Stimulated activated CD4-positive, alpha-beta T cell treated with anti-CD3 and anti-CD28 coated beads, Interleukin-15, amount 100 ng/mL, for 1 hour (primary cell): ENCODE measurements at regions not wholly inside any gene's neighbourhood (a gene's known extent, or its start where the extent isn't known, plus 50 kb on each side); places are given as distances from the start of the nearest gene placed in this dataset.

ENCODE experiments used
- DNase-seq, 2 donors: peaks; one replicate each; pipeline ENCODE4 v3.0.0-alpha.2; 2020; ENCODE audit warnings: low read depth in 1 of 2, low spot score in 1 of 2

DNA sequence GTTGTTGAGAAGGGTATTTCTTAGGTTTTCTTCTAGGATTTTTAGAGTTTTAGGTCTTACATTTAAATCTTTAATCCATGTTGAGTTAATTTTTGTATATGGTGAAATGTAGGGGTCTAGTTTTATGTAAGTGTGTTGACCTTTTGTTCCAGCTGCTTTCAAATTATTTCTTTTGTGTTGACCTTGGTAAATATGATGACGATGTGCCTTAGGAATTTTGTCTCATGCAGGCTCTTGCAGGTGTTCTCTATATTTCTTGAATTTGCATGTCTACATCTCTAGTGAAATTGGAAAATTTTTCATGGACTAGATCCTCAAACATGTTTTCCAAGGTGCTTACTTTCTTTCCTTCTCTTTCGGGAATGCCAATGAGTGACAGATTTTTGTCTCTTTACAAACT is 1609.3 kb upstream of the ZEB2 start:
- DNase-seq, result no peak

DNA sequence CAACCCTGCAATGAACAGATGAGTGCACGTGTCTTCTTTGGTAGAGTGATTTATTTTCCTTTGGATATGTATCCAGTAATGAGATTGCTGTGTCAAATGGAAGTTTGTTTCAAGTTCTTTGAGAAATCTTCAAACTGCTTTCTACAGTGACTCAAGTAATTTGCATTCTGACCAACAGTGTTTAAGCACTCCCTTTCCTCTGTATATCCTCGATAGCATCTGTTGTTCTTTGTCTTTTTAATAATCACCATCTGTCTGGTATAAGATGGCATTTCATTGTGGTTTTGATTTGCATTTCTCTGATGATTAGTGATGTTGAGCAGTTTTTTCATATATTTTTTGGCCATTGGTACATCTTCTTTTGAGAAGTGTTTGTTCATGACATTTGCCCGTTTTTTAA is 1608.3 kb upstream of the ZEB2 start:
- DNase-seq, result no peak

DNA sequence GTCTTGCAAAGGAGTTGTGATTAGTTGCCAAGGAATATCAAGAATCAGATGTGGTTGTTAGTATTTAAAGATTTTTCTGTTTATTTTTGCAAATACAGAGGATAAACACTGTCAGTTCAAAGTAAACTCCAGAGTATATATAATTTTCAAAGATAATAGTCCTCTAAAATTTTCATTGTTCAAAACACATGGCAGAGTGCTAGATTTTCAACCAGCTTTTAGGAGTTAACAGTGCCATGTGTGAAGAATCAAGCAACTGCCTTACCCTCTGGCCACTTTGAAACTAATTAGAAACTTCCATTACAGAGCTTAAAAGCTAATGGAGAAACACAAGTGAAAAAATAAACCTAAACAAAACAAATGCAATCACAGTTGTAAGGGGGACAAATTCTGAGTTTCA is 1605.6 kb upstream of the ZEB2 start:
- no peak for DNase-seq

DNA sequence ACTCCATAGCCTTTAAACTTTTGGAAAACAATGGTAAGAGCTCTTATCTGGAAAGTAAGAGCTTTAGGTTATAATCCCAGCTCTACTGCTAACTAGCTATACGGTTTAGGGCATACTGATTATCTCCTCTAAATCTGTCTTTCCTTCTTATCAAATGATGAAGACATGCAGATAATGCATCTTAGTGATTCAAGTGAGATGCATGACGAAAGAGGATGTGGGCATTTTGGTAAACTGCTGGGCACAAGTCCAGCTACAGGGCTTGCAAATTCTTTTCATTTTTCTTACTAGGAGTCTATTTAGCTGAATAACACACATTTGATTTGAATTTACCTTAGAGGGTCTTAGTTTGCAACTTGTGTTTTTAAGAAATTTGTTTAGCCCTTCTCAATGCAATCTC is 1604.8 kb upstream of the ZEB2 start:
- no peak for DNase-seq

DNA sequence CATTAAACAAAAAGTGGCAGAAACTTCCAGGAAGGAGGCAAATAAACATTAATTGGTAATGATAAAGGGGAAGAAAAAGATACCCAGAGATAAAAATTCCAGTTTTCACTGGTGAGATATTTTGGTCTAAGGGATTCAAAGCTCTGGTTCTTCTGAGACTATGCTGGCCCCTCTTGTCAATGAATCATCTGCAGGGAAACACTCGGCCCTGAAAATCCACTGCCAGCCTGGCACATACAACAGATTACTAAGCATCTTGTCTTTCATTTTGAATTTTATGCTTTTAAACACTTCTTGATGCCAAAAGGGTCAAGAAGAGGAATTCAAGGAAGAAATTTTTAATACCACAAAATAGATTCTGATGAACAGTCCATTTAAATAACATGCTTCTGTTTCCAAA is 1603.8 kb upstream of the ZEB2 start:
- DNase-seq, result no peak

DNA sequence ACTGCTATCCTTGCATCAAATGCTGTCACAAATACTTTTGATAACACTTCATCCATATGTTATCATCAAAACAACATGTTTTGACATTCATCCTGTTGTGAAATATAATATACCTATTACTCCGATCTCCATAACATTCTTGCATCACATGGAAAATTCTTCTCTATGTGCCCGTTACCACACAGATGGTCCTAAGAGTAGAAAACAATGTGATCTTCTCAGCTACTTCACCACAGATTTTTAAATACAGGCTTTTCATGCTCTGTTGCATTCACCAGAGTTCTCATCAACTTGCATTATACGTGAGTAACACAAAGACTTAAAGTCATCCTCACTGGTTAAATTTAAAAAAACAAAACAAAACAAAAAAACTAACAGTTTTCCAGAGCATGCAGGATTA is 1603.3 kb upstream of the ZEB2 start:
- no peak for DNase-seq

DNA sequence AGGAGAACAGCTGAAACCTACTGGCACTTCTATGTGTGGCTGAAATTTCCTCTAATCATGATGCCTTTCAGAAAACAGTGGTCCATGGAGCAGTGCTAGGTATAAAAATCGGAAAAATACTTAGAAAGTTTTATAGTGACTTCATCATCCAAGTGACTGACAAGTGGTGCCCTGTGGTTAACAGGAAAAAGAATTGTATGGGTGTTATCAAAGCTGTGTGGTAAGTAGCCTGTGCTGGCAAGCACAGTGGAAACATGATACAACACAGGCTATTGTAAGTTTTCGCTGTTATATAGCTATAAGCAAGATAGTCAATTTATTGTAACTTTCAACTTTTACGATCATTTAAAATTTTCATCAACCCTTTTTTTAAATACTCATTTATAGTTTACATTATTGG is 1599.7 kb upstream of the ZEB2 start:
- no peak for DNase-seq

DNA sequence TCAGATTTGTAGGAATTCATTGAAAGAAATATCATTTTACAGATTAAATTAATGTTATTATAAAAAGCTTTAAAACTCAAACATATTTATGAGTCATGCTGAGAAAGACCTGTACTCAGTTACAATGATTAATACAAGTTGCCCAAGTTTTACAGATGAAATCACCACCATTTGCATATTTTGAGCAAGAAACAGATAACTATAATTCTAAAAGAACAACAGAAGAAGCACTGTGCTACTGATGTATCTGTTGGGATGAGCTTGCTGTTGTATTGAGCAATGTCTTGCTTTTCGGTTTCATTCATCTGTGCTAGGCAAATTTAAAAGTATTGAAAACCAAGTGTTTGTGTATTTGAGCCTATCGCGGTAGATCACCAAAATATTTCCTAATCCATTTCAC is 1589.1 kb upstream of the ZEB2 start:
- no peak for DNase-seq

DNA sequence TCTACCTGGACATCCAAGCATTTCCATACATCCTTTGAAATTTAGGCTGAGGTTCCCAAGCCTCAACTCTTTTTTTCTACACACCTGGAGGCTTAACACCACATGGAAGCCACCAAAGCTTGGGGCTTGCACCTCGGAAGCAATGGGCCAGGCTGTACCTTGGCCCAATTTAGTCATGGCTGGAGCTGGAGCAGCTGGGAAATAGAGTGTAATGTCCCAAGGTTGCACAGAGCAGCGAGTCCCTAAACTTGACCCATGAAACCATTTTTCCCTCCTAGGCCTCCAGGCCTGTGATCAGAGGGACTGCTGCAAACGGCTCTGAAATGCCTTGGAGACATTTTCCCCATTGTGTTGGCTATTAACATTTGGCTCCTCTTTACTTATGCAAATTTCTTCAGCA is 1574.3 kb upstream of the ZEB2 start:
- no peak for DNase-seq

DNA sequence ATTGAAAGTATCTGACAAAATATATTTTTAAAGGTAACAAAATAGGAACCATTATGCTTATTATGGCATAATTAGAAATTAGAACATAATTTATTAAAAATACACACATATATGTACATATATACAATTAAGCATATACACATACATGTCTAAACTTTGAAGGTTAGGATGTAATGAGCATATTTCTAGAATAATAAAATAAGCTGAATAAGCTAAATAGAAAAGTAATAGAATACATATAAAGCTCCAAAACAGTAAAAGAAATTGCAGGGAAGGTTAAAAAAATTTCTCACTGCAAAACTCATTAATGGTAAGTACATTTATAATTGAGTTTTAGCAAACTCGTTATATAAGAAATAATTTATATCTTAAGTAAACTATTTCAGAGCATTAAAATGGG is 1561.5 kb upstream of the ZEB2 start:
- no peak for DNase-seq

DNA sequence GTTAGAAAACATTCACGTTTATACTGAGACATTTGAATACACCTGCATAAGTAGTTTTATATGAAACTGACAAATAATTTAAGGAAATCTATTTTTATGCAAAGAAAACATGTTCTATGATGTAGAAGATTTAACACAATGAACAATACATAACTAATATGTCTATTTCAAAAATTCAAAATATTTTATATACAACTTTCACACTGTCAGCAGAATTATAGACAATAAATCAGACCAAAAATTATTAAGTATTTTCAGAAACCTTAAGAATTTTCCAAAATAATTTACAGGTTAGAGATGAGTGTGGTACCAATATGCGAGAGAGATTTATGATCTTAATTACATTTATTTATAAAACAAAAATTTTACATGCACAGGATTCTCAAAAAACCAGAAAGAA is 1561.0 kb upstream of the ZEB2 start:
- DNase-seq, result no peak

DNA sequence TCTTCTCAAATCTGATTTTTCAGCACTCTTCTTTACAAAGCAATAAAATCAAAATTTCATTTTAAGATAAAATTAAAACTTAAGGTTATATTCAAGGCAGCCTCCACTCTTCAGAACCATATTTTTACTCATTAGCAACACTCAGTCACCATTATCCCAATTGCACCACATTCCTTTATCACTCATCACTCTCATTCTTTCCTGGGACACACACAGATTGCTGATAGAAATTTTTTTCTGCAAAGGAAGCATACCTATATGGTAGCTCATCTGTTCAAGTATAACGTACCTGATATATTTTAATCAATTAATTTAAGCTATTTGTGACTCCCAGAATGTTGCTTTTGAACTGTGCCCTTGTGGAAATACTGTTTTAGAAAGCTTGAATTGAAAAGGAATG is 1559.3 kb upstream of the ZEB2 start:
- DNase-seq, result no peak

DNA sequence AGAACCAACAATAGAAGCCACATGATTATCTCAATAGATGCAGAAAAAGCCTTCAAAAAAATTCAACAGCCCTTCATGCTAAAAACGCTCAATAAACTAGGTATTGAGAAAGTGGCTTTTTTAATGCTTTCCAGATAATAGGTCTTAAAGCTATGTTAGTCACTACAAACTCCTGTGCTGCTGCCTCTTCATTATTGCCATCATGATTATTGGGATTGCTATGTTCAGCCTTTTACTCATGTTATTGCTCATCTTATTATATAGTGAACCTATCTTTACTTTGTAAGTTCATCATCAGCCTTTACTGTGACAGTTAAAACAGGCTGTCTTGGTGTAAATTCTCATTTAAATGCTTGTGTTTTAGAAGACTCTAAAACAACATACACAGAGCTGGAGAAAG is 1557.2 kb upstream of the ZEB2 start:
- DNase-seq, result no peak

DNA sequence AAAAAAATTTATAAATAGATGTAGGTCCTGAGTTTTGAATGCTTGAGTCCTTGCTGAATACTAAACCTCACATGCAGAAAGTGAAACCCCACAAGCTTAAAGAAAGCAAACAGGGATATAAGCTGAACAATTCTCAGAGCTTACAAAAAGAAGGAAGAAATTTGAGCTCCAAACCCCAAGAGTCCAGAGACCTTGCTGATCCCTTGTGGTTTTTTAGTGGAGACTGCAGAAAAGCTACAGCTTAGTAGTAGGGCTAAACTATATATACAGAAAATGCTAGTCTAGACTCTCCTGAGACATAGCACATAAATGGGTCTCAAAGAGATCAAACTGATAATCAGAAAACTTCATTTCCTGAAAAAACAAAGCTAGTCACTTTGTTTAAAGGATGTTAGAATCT is 1548.1 kb upstream of the ZEB2 start:
- DNase-seq, result no peak

DNA sequence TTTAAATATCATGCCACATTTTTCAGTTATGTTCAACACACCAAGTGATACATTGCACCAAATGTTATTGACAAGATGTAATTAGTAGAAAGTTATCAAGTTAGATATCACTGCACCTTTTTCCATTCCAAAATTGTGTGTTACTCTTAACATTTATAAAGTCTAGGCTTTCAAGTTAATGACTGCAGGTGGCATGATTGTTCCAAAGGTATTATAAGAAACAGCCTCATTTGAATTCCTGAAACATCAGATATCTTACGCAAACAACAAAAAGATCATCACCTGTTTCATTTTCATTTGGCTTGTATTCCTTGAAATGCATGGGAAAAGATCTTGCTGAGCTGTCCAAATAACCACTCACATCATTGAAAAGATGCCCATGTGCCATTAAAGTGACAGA is 1528.2 kb upstream of the ZEB2 start:
- no peak for DNase-seq

DNA sequence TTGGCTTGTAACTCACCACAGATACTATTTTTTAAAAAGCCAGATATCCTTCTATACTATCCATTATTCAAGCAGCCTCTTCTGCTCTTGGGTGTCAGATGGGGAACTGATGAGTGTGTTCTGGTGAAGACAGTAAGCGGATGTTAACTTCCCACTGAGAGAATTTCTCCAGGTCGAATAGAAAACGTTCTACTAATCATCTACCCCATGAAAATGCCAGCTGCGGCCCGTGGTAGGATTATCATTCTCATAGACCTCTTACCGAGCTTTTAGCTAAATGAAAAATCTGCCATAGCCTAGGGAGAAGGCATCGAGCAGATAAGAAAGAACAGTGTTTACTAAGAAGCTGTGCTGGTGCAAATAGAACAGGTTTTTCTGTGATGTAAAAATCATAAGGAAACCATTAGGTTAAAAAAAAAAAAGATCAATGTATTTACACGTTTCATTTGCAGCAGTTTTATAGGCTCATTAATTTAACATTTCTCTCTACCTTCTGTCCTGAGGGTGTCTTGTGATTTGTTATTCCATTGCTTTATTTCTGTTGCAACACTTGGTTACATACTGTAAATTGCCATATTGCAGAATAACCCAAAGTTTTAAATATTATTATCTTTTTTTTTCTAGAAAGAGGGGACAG is 1521.5 kb upstream of the ZEB2 start:
- DNase-seq, result no peak

DNA sequence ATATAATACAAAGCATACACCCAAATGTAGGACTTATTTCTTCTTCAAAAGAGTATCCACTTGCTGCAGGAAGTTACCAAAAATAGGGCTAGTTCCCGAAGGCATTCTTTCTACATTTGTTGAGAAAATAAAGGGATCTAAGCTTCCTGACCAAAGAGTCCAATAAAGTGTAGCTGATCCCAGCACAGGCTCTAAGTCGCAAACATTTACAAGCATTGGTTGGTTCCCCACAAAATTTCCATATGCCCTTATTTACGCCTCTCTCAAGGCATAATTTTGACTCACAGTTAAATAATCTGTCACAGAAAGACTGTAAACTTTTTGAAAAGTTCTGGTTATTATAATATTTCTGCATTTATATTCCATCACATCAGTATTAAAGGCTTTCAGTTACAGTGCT is 1520.1 kb upstream of the ZEB2 start:
- no peak for DNase-seq

DNA sequence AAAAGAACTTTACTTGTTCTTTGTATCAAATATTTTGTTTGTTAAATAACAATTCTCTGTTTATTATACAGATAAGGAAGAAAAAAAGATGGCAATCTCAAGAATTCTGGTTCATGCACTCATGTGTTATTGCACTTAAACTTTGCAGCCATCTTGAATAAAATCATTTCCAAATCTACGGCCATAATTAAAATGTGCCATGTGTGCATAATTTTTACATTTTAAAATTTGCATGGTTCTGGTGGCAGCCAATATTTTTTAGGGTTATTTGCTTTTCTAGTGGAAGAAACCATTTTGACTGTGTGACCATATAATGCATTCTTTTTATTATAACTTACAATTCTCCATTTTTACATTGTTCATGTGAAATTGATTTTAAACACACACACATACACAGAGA is 1518.1 kb upstream of the ZEB2 start:
- DNase-seq, result no peak

DNA sequence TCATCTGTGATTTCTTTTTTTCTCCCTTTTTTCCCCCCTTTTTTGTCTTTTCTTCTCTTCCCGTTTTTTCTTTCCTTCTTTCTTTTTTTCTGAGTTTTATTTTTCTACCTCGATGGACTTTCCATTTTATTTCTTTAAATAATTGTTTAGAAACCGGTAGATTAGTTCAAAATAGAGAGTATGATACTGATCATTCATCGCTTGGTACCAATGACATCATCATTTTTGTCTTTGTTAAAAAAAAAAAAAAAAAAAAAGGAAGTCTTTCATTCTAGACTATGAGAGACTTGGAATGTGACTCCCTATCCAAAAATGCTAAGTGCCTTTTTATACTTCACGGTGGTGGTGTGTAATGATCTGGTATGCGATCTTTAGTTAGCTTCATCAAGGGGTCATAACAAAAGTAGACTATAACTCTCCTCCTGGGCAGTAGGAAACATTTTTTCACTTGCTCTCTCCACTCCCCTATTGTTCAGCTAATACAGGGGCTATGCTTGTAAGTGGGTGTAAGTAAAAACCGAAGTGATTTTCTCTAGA is 1517.5 kb upstream of the ZEB2 start:
- DNase-seq, result no peak

DNA sequence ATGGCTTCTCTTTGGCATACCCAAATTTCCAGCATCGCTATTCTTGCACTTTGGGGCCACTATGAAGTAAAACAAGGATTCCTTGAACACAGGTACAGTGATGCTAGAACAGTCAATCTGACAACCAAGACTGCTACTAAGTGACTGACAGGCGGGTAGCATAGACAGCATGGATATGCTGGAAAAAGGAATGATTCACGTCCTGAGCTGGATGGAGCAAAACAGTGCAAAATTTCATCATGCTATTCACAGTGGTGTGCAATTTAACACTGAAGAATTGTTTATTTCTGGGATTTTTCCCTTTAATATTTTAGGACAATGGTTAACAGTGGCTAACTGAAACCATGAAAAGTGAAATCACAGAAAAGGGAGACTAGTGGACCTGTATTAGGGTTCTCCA is 1511.2 kb upstream of the ZEB2 start:
- DNase-seq, result no peak

DNA sequence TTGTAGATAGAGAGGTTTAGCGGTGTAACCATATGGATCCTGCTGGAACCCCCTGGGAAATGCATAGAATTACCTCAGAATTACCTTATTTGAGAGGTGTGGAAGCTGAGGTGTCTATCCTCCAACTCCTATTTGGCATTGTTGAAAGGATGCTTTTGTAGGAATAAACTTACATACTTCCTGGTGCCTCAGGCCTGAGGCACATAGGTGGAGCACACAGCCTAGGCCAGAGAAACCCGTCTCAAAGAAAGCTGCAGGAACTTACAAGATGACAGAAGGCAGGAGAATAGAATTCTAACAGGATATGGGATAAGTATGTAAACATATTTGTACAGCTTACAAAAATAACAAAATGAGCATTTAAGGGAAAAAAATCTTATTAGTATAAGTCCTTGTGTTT is 1507.2 kb upstream of the ZEB2 start:
- DNase-seq, result no peak

DNA sequence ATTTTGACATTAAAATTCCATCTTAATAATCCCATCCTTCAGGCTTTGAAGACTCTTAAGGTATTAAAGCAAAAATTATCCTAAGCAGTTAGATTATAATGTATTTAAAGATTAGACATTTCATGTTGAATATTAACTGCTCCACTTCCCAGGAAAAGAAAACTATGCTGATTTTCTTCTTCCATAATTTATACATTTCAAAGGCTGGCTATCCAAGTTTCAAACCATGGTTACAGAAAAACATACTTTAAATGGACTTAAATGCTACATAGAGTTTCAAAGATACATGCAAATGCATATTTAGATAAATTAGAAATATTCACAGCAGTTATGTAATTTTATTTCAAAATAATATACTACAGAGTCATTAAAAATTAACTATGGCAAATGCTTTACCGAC is 1505.6 kb upstream of the ZEB2 start:
- DNase-seq, result no peak

DNA sequence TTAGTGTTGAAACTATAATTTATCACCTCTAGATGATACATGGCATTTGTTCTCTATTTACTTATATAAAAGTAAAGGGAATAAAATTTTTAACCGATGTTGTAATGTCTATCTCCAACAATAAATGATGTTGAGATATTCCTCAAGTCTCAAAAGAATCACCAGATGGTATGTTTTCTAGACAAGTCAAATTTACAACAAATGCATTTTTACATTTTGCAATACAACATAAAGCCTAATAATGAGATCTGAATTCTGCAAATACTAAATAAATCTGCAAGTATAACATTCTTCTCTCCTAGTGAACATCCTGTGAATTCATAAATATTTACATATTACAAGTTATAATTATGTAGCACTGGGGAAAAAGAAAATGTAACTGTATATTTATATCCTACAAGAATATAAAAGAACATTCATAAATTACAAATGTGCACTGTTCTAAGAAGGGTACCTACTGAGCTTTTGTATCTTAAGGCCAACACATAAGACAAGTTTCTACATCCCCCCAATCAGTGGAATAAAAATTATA is 1504.4 kb upstream of the ZEB2 start:
- no peak for DNase-seq
